ENCODE measurements at regions not wholly inside any gene's neighbourhood (a gene's known extent, or its start where the extent isn't known, plus 50 kb on each side); places are given as distances from the start of the nearest gene placed in this dataset.

GRCh38 chr10:62548686-62549085, 174.5 kb downstream of the ZNF365 start:
- no peak for DNase-seq (ENCODE audit: low read depth)

- DNase-seq (ENCODE audit: low read depth), result no peak
These were observed 176.0 kb downstream of the ZNF365 start for GRCh38 chr10:62550173-62550572.

- no peak for DNase-seq (ENCODE audit: low read depth)
These were observed 180.5 kb downstream of the ZNF365 start for GRCh38 chr10:62554632-62555199.

- no peak for DNase-seq (ENCODE audit: low read depth)
These were observed 185.5 kb downstream of the ZNF365 start for GRCh38 chr10:62559481-62560200.

- DNase-seq (ENCODE audit: low read depth), result no peak
These were observed 186.1 kb downstream of the ZNF365 start for GRCh38 chr10:62560201-62560819.

GRCh38 chr10:62561151-62561550, 187.0 kb downstream of the ZNF365 start:
- no peak for DNase-seq (ENCODE audit: low read depth)

- no peak for DNase-seq (ENCODE audit: low read depth)
These were observed 187.9 kb downstream of the ZNF365 start for GRCh38 chr10:62562101-62562500.

GRCh38 chr10:62562795-62563194, 188.6 kb downstream of the ZNF365 start:
- DNase-seq (ENCODE audit: low read depth), result no peak

GRCh38 chr10:62573929-62574328, 199.8 kb downstream of the ZNF365 start:
- no peak for DNase-seq (ENCODE audit: low read depth)

- DNase-seq (ENCODE audit: low read depth), result no peak
These were observed 202.9 kb downstream of the ZNF365 start for GRCh38 chr10:62577076-62577475.

- no peak for DNase-seq (ENCODE audit: low read depth)
These were observed 203.6 kb downstream of the ZNF365 start for GRCh38 chr10:62577666-62578291.

GRCh38 chr10:62578301-62578700, 204.1 kb downstream of the ZNF365 start:
- no peak for DNase-seq (ENCODE audit: low read depth)

- DNase-seq (ENCODE audit: low read depth), result no peak
These were observed 204.7 kb downstream of the ZNF365 start for GRCh38 chr10:62578916-62579315.

GRCh38 chr10:62580396-62580795, 206.2 kb downstream of the ZNF365 start:
- DNase-seq (ENCODE audit: low read depth), result no peak

GRCh38 chr10:62581351-62581750, 207.2 kb downstream of the ZNF365 start:
- DNase-seq (ENCODE audit: low read depth), result no peak

- no peak for DNase-seq (ENCODE audit: low read depth)
These were observed 208.0 kb downstream of the ZNF365 start for GRCh38 chr10:62582101-62582705.

- DNase-seq (ENCODE audit: low read depth), result no peak
These were observed 208.6 kb downstream of the ZNF365 start for GRCh38 chr10:62582804-62583208.

GRCh38 chr10:62583876-62584615, 209.9 kb downstream of the ZNF365 start:
- DNase-seq (ENCODE audit: low read depth), result no peak

GRCh38 chr10:62584731-62585130, 210.6 kb downstream of the ZNF365 start:
- DNase-seq (ENCODE audit: low read depth), result no peak

- DNase-seq (ENCODE audit: low read depth), result no peak
These were observed 211.1 kb downstream of the ZNF365 start for GRCh38 chr10:62585211-62585775.

- no peak for DNase-seq (ENCODE audit: low read depth)
These were observed 212.8 kb downstream of the ZNF365 start for GRCh38 chr10:62587011-62587410.

- no peak for DNase-seq (ENCODE audit: low read depth)
These were observed 213.9 kb downstream of the ZNF365 start for GRCh38 chr10:62588116-62588515.
